Activated CD8-positive, alpha-beta T cell treated with anti-CD3 and anti-CD28 coated beads, Interleukin-2, amount 10 ng/mL, durations not matched to agents 7 days and 5 days (primary cell): ENCODE measurements at regions not wholly inside any gene's neighbourhood (a gene's known extent, or its start where the extent isn't known, plus 50 kb on each side); places are given as distances from the start of the nearest gene placed in this dataset.

ENCODE experiments used
- ATAC-seq: fragments of 150-1000 bp; cut with Tn5 transposase; one replicate; pipeline ENCODE4 v1.10.0; 2021; ENCODE audit warnings: moderate library complexity
- CTCF ChIA-PET: fragments of 350-600 bp; sonication (Branson Sonifier 250); formaldehyde crosslinking; loops from one replicate; lab custom pipeline; 2021; ENCODE audit warnings: antibody characterized with exemption; lab: Charles Lee
- POLR2A ChIA-PET: fragments of 350-600 bp; sonication (Branson Sonifier 250); formaldehyde crosslinking; loops from one replicate; lab custom pipeline; 2021; ENCODE audit warnings: antibody characterized with exemption; lab: Charles Lee
- DNase-seq: peaks from one replicate; pipeline ENCODE4 v3.0.0-alpha.2; 2020
- H3K27ac Mint-ChIP-seq: one replicate; pipeline ENCODE4 v1.8.0; 2021; ENCODE audit warnings: mild to moderate bottlenecking, mixed read lengths
- H3K27me3 Mint-ChIP-seq: one replicate; pipeline ENCODE4 v1.8.0; 2021; ENCODE audit warnings: low read depth, mixed read lengths
- H3K36me3 Mint-ChIP-seq: one replicate; pipeline ENCODE4 v1.8.0; 2021; ENCODE audit warnings: low read depth, mixed read lengths
- H3K4me1 Mint-ChIP-seq: one replicate; pipeline ENCODE4 v1.8.0; 2021; ENCODE audit warnings: low read depth, mixed read lengths
- H3K4me3 Mint-ChIP-seq: one replicate; pipeline ENCODE4 v1.8.0; 2021; ENCODE audit warnings: mild to moderate bottlenecking, mixed read lengths
- H3K9me3 Mint-ChIP-seq: one replicate; pipeline ENCODE4 v1.8.0; 2022; ENCODE audit warnings: mixed read lengths; ENCODE audit not compliant: insufficient read depth

DNA sequence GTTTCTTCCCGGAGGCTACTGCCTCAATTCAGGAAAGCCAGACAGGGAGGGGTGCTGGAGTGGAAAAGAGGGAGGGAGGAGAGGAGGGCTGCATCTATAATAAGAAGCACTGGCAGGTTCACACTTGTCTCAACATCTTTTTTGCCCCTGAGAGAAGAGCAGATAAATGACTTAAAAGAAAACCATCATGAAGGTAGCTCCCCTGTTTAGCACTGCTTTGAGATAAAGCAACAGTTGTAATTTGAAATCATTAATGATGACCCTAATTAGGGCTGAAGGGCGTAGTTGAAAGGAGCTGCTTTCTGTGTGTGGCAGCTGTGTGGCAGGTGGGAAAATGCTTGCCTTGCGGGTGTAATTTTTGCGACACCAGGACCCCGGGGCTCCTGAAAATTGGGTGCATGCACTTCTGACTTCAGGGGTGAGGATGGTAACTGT is 222.8 kb upstream of the IL12A start:
- Mint-ChIP-seq H3K4me3 (peak overlapping the region; percentile 54), H3K36me3 (no peaks in the 10 kb centered on the region), H3K9me3 (no peaks in the 10 kb centered on the region), H3K4me1 (peaks cover 14% of the 10 kb centered on the region), H3K27ac (no peak overlapping the region), H3K27me3 (peaks cover 47% of the 10 kb centered on the region)
- ChIA-PET CTCF (no interaction called here), POLR2A (no interaction called here)
- ATAC-seq (no peak), DNase-seq (no peak)

DNA sequence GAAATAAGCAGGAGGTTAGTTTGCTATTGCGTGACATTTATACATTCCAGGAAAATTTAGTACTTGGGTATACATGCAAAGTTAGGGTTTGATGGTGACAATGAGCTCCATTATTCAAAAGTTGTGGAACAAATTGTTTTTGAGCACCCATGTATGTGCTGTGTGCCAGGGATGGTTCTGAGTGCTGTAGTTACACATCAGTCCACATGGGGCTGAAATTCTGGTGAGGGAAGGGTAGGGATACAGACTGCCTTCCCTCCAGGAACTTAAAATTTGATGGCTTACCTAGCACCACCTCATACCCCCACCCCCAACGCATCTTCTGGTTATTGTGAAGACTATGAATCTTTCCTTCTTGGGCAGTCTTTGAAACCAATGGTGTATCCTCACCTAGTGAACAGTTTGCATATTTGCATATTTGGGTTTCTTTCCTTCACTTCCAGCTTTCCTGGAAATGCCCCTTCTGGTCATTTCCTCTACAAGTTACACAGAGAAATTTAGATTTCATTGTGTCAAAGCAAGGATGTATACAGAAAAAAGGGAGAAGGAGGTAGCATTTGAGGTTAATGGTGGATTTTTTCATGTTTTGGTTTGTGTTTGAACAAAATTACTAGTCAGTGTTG is 222.0 kb upstream of the IL12A start:
- Mint-ChIP-seq H3K27ac (no peak overlapping the region), H3K9me3 (no peaks in the 10 kb centered on the region), H3K4me3 (no peak overlapping the region), H3K27me3 (peaks cover 43% of the 10 kb centered on the region), H3K4me1 (peaks cover 14% of the 10 kb centered on the region), H3K36me3 (no peaks in the 10 kb centered on the region)
- CTCF ChIA-PET = no interaction called here
- ATAC-seq = no peak
- no peak for DNase-seq
- POLR2A ChIA-PET = no interaction called here

DNA sequence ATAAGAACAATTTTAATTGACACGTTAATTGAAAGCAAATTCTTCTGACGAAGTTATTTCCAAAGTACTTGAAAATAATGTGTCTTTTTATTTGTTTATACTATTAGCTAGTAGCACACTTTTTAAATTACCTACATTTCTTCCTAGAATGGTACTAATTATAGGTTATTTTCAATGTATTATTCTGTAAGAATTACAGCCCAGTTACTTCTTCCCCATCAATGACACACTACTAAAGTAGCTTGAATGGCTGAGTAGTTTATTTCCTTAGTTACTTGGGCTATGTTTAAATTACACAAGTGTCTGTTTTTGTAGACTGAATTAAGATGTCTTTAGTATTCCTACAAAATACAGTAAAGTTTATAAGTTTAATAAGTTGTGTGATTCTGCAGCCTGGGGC is 217.6 kb upstream of the IL12A start:
- ChIA-PET POLR2A (no interaction called here), CTCF (no interaction called here)
- no peaks in the 10 kb centered on the region for H3K9me3 Mint-ChIP-seq
- no peaks in the 10 kb centered on the region for H3K4me1 Mint-ChIP-seq
- peaks cover 28% of the 10 kb centered on the region for H3K27me3 Mint-ChIP-seq
- no peak overlapping the region for H3K27ac Mint-ChIP-seq
- no peak for ATAC-seq
- no peaks in the 10 kb centered on the region for H3K36me3 Mint-ChIP-seq
- H3K4me3 Mint-ChIP-seq = no peak overlapping the region
- no peak for DNase-seq

DNA sequence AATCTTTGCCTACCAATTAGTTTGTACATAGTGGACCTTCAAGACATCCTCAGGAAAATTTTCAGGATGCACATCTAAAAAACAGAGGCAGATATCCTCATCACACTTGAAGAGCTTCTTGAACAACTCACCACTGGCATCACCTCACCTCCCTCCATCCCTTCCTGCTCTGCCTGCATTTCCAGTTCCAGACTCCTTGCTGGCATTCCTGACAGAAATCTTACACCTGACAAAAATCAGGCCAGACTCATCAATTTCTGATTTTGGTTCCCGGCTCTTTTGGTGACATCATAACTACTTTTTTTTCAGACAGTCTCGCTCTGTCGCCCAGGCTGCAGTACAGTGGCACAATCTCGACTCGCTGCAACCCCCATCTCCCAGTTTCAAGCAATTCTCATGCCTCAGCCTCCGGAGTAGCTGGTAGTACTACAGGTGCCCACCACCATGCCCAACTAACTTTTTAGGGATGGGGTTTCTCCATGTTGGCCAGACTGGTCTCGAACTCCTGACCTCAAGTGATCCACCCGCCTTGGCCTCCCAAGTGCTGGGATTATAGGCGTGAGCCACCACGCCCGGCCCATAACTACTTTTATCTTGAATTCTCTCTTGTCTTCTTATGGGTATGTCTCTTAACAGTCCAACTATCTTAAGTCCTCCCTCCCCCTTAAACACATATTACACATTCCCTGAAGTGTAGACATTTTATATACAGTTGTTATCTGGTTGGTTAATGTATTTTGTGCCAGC is 216.6 kb upstream of the IL12A start:
- H3K4me1 Mint-ChIP-seq = no peaks in the 10 kb centered on the region
- no peaks in the 10 kb centered on the region for H3K9me3 Mint-ChIP-seq
- ATAC-seq (no peak), DNase-seq (no peak)
- H3K27ac Mint-ChIP-seq = no peak overlapping the region
- ChIA-PET POLR2A (no interaction called here), CTCF (no interaction called here)
- H3K27me3 Mint-ChIP-seq = peaks cover 19% of the 10 kb centered on the region
- H3K36me3 Mint-ChIP-seq = no peaks in the 10 kb centered on the region
- no peak overlapping the region for H3K4me3 Mint-ChIP-seq

DNA sequence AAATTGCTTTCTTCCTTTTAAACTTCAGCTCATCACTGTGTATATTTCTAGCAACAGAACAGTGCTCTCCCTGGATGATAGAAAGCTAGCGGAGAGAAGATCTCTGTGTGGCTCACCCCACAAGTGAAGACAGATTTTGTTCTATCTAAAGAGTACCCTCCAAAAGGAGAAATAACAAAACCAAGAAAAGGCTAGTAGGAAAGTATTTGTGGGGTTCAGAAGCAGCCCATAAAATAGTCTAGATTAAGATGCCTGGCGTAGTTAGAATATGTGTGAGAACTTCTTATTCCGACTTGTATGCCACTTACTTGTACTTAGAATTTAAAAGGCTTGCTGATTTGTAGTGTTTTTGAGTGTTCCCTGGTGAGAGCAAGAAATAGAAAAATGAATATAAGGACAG is 214.9 kb upstream of the IL12A start:
- Mint-ChIP-seq H3K4me3 (no peak overlapping the region), H3K9me3 (no peaks in the 10 kb centered on the region), H3K4me1 (no peaks in the 10 kb centered on the region), H3K27me3 (peaks cover 8% of the 10 kb centered on the region), H3K27ac (no peak overlapping the region), H3K36me3 (no peaks in the 10 kb centered on the region)
- ChIA-PET CTCF (no interaction called here), POLR2A (no interaction called here)
- DNase-seq (no peak), ATAC-seq (no peak)

DNA sequence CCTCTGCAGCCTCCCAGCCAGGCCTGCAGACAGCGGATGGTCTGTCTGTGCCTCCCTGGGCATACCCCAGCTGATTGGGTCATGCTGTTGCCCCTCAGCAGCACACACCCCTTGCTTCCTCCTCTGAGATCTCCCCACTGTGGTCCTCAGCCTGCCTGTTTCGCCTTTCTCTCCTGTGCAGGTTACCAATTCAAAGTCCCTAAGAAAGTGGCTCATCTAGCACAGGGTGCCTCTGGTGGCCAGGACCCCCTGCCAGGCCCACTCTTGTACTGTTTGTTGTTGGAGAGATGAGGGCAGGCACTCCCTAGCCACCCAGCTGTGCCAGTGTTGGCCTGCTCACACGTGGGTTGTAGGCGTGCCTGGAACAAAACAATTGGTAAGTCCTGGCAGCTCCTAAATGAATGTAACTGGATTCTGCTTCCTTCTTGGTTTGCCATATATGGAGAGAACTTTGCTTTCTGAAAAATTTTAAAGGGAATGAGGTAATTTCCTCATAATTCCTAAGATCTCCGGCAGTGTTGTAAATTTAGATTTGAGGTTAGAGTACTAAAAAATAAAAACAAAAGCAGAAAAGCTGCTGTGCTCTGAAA is 213.2 kb upstream of the IL12A start:
- no peaks in the 10 kb centered on the region for H3K36me3 Mint-ChIP-seq
- H3K9me3 Mint-ChIP-seq = no peaks in the 10 kb centered on the region
- no peak overlapping the region for H3K27ac Mint-ChIP-seq
- CTCF ChIA-PET = no interaction called here
- no peak overlapping the region for H3K4me3 Mint-ChIP-seq
- H3K4me1 Mint-ChIP-seq = no peaks in the 10 kb centered on the region
- DNase-seq (no peak), ATAC-seq (no peak)
- peaks cover 8% of the 10 kb centered on the region for H3K27me3 Mint-ChIP-seq
- POLR2A ChIA-PET = no interaction called here

DNA sequence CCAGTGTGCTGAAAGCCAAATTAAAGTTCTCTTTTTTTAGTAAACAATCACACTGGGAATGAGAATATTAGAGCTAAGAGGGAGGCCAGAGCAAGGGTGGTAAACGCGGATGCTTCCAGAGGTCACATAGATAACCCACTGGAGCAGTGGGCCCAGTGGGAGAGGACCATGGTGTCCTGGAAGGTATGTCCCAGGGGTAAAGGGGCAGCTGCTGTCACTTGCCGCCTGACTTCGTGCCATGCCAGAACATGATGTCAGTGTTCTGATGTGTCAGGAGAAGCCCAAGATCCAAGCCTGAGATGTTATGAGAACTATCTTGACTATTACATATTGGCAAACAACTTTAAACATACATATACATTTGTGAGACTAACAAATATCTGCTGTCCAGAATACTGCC is 211.9 kb upstream of the IL12A start:
- ChIA-PET POLR2A (interaction anchor here (0.6 kb wide), 1 partner anchor 9 kb away, joined by 4 read pairs; no protein-coding TSS in a partner anchor), CTCF (no interaction called here)
- Mint-ChIP-seq H3K9me3 (no peaks in the 10 kb centered on the region), H3K36me3 (no peaks in the 10 kb centered on the region), H3K27ac (no peak overlapping the region), H3K4me3 (no peak overlapping the region), H3K4me1 (no peaks in the 10 kb centered on the region), H3K27me3 (peaks cover 10% of the 10 kb centered on the region)
- ATAC-seq (no peak), DNase-seq (no peak)

DNA sequence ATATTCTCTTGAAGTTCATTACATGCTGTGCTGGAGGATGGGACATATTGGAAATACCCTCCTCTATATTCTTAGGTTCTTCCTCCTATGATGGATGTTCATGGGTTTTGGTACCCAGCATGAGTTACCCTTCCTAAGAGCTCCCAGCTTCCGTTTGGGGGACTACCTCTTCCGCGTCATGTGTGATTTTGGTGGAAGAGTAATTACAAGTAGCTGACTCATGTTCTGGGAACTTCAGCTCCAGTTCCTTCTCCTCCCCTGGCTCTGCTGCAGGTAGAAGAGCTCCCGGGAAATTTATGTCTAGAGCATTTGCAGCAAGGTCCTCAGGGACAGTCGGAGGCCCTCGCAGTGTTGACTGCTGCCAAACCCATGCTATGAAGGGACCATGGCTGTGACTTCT is 208.8 kb upstream of the IL12A start:
- Mint-ChIP-seq H3K4me1 (no peaks in the 10 kb centered on the region), H3K27me3 (peaks cover 7% of the 10 kb centered on the region), H3K36me3 (no peaks in the 10 kb centered on the region), H3K9me3 (no peaks in the 10 kb centered on the region), H3K4me3 (no peak overlapping the region), H3K27ac (no peak overlapping the region)
- DNase-seq = no peak
- ATAC-seq = no peak
- ChIA-PET CTCF (no interaction called here), POLR2A (interaction anchor here (0.6 kb wide), 2 partner anchors 901 to 1449 kb away, joined by 3 read pairs; no protein-coding TSS in a partner anchor)

DNA sequence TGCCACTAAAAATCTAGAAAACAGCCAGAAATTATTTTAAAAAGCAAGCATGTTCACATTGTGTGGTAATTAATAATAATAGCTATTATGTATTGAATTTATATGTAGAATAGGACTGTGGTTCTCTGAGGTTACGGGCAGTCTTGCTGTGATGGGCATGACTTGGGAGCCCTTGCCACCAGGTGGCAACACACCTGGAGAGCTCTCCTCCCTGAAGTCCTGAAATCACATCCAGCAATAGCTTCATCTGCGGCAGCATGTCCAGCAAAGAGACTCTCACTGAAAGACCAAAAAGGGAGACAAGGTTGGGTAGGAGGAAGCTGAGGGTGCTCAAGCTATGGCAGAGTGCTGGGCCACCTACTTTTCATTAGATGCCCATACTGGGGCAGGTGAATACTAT is 206.8 kb upstream of the IL12A start:
- ChIA-PET CTCF (interaction anchor here (1.1 kb wide), 1 partner anchor 24 kb away, joined by 3 read pairs; no protein-coding TSS in a partner anchor), POLR2A (no interaction called here)
- ATAC-seq = no peak
- Mint-ChIP-seq H3K36me3 (no peaks in the 10 kb centered on the region), H3K9me3 (no peaks in the 10 kb centered on the region), H3K4me1 (no peaks in the 10 kb centered on the region), H3K4me3 (no peak overlapping the region), H3K27ac (no peak overlapping the region), H3K27me3 (peaks cover 2% of the 10 kb centered on the region)
- DNase-seq = no peak

DNA sequence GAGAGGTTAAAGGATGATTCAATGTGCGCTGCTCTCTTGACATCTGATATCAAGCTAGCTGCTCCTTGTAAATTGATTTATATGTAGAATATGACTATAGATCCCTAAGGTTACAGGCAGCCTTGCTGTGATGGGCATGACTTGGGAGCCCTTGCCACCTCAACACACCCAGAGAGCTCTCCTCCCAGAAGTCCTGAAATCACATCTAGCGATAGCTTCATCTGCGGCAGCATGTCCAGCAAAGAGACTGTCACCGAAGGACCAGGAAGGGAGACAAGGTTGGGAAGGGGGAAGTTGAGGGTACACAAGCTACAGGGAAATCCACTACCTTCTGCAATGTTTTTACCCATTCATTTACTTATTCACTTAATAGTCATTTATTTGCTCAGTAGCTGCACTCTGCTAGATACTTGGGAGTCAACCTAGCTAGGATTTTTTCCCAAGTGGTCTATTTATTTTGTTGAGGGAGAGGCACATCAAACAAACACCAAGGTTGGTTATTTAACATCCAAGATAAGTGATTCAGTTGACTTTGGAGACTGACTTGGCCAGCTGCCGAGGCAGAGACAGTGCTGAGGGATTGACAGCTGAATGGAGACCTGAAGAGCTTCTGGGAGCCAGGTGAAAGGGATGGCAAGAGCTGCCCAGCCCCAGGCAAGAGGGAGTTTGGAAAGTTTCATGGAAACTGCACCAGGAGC is 205.8 kb upstream of the IL12A start:
- no peak overlapping the region for H3K4me3 Mint-ChIP-seq
- CTCF ChIA-PET = no interaction called here
- no peaks in the 10 kb centered on the region for H3K36me3 Mint-ChIP-seq
- H3K27me3 Mint-ChIP-seq = peaks cover 2% of the 10 kb centered on the region
- H3K27ac Mint-ChIP-seq = no peak overlapping the region
- POLR2A ChIA-PET = interaction anchor here (0.7 kb wide), 1 partner anchor 45 kb away, joined by 3 read pairs; no protein-coding TSS in a partner anchor
- no peaks in the 10 kb centered on the region for H3K9me3 Mint-ChIP-seq
- ATAC-seq = no peak
- no peaks in the 10 kb centered on the region for H3K4me1 Mint-ChIP-seq
- DNase-seq = no peak

DNA sequence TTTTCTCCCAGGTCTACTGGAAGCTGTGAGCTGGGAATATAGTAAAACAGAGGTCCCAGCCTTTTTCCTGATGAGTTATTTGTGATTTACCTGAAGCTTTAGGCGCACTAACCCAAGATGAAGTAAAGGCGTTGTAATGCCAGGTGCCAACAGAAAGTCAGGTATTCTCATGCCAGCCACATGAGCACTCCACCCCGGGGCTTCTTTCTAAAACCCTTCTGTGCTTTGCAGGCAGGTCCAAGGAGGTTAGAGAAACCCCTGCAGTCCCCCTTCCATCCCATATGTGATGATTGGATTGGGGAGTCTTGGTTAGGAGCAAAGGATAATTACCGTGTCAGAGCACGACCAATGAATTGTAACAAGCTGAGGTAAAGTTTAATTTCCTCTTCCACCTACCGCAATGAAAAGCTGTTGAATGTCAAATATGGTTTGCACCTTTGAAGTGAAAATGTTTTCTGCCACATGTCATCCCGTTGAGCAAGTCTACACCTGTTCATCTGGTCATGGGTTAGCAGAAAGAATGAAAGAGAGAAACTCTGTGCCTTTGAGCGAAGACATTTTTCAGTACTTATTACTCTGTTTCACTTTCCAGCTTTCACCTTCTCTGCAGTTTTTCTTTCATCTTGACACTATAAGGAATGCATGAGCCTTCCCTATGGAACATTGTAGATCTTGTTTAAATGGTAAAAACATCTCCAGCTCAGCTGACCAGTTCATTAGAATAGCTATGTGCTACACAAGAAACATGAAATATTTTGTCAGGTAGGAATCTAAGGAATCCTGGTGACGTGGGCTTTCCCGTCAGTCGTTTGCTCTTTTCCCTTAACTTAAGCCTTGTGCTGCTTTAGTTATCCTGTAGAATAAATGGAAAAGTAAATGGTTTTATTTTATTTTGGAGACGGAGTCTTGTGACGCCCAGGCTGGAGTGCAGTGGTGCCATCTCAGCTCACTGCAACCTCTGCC is 204.6 kb upstream of the IL12A start:
- POLR2A ChIA-PET = no interaction called here
- CTCF ChIA-PET = no interaction called here
- H3K36me3 Mint-ChIP-seq = no peaks in the 10 kb centered on the region

More for the DNA sequence above, 204.6 kb upstream of the IL12A start:
- no peak for ATAC-seq
- H3K9me3 Mint-ChIP-seq = no peaks in the 10 kb centered on the region
- H3K4me1 Mint-ChIP-seq = no peaks in the 10 kb centered on the region
- H3K27ac Mint-ChIP-seq = no peak overlapping the region
- H3K27me3 Mint-ChIP-seq = peaks cover 2% of the 10 kb centered on the region
- DNase-seq = no peak
- no peak overlapping the region for H3K4me3 Mint-ChIP-seq
